GM23338 (cell line): ENCODE measurements at regions not wholly inside any gene's neighbourhood (a gene's known extent, or its start where the extent isn't known, plus 50 kb on each side); places are given as distances from the start of the nearest gene placed in this dataset.

Experiments used
- ATAC-seq: fragments of 200-7000 bp; cut with Tn5 transposase; 3 replicates; pipeline ENCODE4 v1.9.1; 2020
- DNase-seq: peaks from one replicate; pipeline ENCODE4 v3.0.0-alpha.2; 2015; ENCODE audit warnings: low spot score
- H2AFZ ChIP-seq: fragments of 200-600 bp; sonication (generic); 2 replicates; pipeline ENCODE4 v1.8.0; 2016; ENCODE audit warnings: antibody characterized with exemption, mild to moderate bottlenecking, moderate library complexity
- H3F3A ChIP-seq: fragments of 200-600 bp; sonication (generic); replicated peaks from 2 replicates; pipeline ENCODE4 v1.8.0; 2017; ENCODE audit warnings: antibody characterized with exemption, mixed run types, low read depth
- H3K27ac ChIP-seq: fragments of 200-600 bp; sonication (generic); 2 replicates; pipeline ENCODE4 v1.6.1; 2016; ENCODE audit warnings: low read depth
- H3K27me3 ChIP-seq: fragments of 200-600 bp; sonication (generic); 2 replicates; pipeline ENCODE4 v1.8.0; 2016; ENCODE audit warnings: mild to moderate bottlenecking, mixed run types, moderate library complexity; ENCODE audit not compliant: insufficient read depth
- H3K36me3 ChIP-seq: fragments of 200-600 bp; sonication (generic); 2 replicates; pipeline ENCODE4 v1.8.0; 2016; ENCODE audit warnings: mild to moderate bottlenecking; ENCODE audit not compliant: insufficient read depth
- H3K4me1 ChIP-seq: fragments of 200-600 bp; sonication (generic); 2 replicates; pipeline ENCODE4 v1.8.0; 2016; ENCODE audit warnings: mild to moderate bottlenecking, moderate library complexity; ENCODE audit not compliant: insufficient read depth
- H3K4me2 ChIP-seq: fragments of 200-600 bp; sonication (generic); 2 replicates; pipeline ENCODE4 v1.7.1; 2017; ENCODE audit warnings: mixed run types
- H3K4me3 ChIP-seq: fragments of 200-600 bp; sonication (generic); 2 replicates; pipeline ENCODE4 v1.6.1; 2016; ENCODE audit warnings: mixed run types
- H3K79me2 ChIP-seq: fragments of 200-600 bp; sonication (generic); replicated peaks from 2 replicates; pipeline ENCODE4 v1.8.0; 2017; ENCODE audit warnings: mild to moderate bottlenecking; ENCODE audit not compliant: insufficient read depth
- H3K9me2 ChIP-seq: fragments of 200-600 bp; sonication (generic); 2 replicates; pipeline ENCODE4 v1.8.0; 2017; ENCODE audit not compliant: insufficient read depth
- H4K20me1 ChIP-seq: fragments of 200-600 bp; sonication (generic); replicated peaks from 2 replicates; pipeline ENCODE4 v1.8.0; 2017; ENCODE audit warnings: mild to moderate bottlenecking; ENCODE audit not compliant: insufficient read depth
- H3K27ac Mint-ChIP-seq: 2 replicates; pipeline ENCODE4 v1.8.0; 2020; ENCODE audit warnings: inconsistent platforms, mild to moderate bottlenecking, moderate library complexity, mixed read lengths
- H3K27me3 Mint-ChIP-seq: 3 replicates; pipeline ENCODE4 v1.8.0; 2022; ENCODE audit warnings: low read depth, mild to moderate bottlenecking, moderate library complexity, mixed read lengths, inconsistent platforms; ENCODE audit not compliant: insufficient read depth, poor library complexity
- H3K36me3 Mint-ChIP-seq: 3 replicates; pipeline ENCODE4 v1.8.0; 2021; ENCODE audit warnings: low read depth, mild to moderate bottlenecking, inconsistent platforms, moderate library complexity, mixed read lengths
- H3K4me1 Mint-ChIP-seq: 3 replicates; pipeline ENCODE4 v1.8.0; 2020; ENCODE audit warnings: mild to moderate bottlenecking, inconsistent platforms, mixed read lengths
- H3K4me3 Mint-ChIP-seq: 3 replicates; pipeline ENCODE4 v1.8.0; 2021; ENCODE audit warnings: moderate library complexity, mild to moderate bottlenecking, inconsistent platforms, mixed read lengths
- H3K9me3 Mint-ChIP-seq: 3 replicates; pipeline ENCODE4 v1.8.0; 2020; ENCODE audit warnings: moderate library complexity, mild to moderate bottlenecking, inconsistent platforms, mixed read lengths
- CREB1 ChIP-seq: fragments of 250-450 bp; sonication (Bioruptor Pico); IDR thresholded peaks from 2 replicates; pipeline ENCODE4 v1.5.0; 2020; ENCODE audit warnings: low read depth, mild to moderate bottlenecking, moderate library complexity
- EZH2 ChIP-seq: fragments of 200-600 bp; sonication (generic); IDR thresholded peaks from one replicate; pipeline ENCODE4 v1.8.0; 2017; ENCODE audit warnings: antibody characterized with exemption, mild to moderate bottlenecking, low read depth; ENCODE audit not compliant: unreplicated experiment
- JUNB ChIP-seq: IDR thresholded peaks from one replicate; pipeline ENCODE4 v1.6.1; 2016; ENCODE audit warnings: antibody characterized with exemption; ENCODE audit not compliant: unreplicated experiment
- NANOG ChIP-seq: IDR thresholded peaks from 2 replicates; pipeline ENCODE4 v1.6.1; 2016; ENCODE audit warnings: antibody characterized with exemption, borderline replicate concordance
- POLR2AphosphoS5 ChIP-seq: IDR thresholded peaks from 2 replicates; pipeline ENCODE4 v1.6.1; 2016; ENCODE audit warnings: antibody characterized with exemption, low read depth
- ZNF114 ChIP-seq: fragments of 250-450 bp; sonication (Bioruptor Pico); IDR thresholded peaks from 2 replicates; pipeline ENCODE4 v1.5.0; 2020; ENCODE audit warnings: mild to moderate bottlenecking, moderate library complexity
- ZNF331 ChIP-seq: fragments of 250-450 bp; sonication (Bioruptor Pico); IDR thresholded peaks from 2 replicates; pipeline ENCODE4 v1.5.0; 2020; ENCODE audit warnings: low read depth, mild to moderate bottlenecking, moderate library complexity
- TF ChIP-seq, protein P1 (sequence below): IDR thresholded peaks from 2 replicates; pipeline ENCODE4 v1.6.1; 2016; ENCODE audit warnings: antibody characterized with exemption
- TF ChIP-seq, protein P2 (sequence below): IDR thresholded peaks from one replicate; pipeline ENCODE4 v1.6.1; 2018; ENCODE audit warnings: antibody characterized with exemption; ENCODE audit not compliant: unreplicated experiment
- TF ChIP-seq, protein P3 (sequence below), 2 experiments: fragments of 200-600 bp in 1 of 2; sonication (generic) in 1 of 2; conservative IDR thresholded peaks; 2 replicates each; pipeline versions ENCODE4 v1.5.1 to v1.6.1; 2016 to 2017; ENCODE audit warnings: antibody characterized with exemption in 2 of 2, low read depth in 2 of 2, mild to moderate bottlenecking in 2 of 2, moderate library complexity in 1 of 2

DNA sequence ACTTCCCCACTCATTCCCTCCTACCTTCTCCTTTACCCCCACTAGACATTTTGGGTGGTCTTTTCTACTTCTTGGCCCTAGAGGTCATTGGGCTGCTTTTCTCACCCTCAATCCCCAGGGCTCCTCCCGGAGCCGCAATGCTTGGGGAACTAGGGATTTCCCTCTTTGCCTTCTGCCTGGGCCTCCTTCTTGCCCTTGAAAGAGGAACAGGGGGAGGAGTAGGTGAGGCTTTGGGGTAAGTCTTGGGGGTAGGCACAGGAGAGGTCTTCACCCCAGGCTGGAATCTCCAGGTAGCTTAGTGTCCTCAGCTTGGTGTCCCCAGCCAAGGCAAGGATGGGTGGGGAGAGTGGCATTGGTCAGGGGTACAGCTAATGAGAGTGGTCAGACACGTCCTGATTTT lies 56.2 kb upstream of the EPS8L3 start:
- H3K4me1 Mint-ChIP-seq, result peaks cover 9% of the 10 kb centered on the region
- H3K27ac Mint-ChIP-seq, result no peak overlapping the region
- H3K27ac ChIP-seq, result no peak overlapping the region
- H2AFZ ChIP-seq, result no peak overlapping the region
- peaks cover 12% of the 10 kb centered on the region; the same call in 2 of the 3 replicates for H3K9me3 Mint-ChIP-seq
- H3K27me3 Mint-ChIP-seq, result peaks cover 4% of the 10 kb centered on the region
- no peaks in the 10 kb centered on the region for H3K79me2 ChIP-seq
- H3K27me3 ChIP-seq, result no peaks in the 10 kb centered on the region
- no peaks in the 10 kb centered on the region for H3K36me3 ChIP-seq
- no peak for DNase-seq
- H3K4me2 ChIP-seq, result no peak overlapping the region
- H3K4me3 Mint-ChIP-seq, result no peak overlapping the region
- no peaks in the 10 kb centered on the region for H4K20me1 ChIP-seq
- no peaks in the 10 kb centered on the region for H3F3A ChIP-seq
- no peaks in the 10 kb centered on the region for H3K9me2 ChIP-seq
- H3K4me1 ChIP-seq, result no peaks in the 10 kb centered on the region
- TF ChIP-seq, protein P1, sequence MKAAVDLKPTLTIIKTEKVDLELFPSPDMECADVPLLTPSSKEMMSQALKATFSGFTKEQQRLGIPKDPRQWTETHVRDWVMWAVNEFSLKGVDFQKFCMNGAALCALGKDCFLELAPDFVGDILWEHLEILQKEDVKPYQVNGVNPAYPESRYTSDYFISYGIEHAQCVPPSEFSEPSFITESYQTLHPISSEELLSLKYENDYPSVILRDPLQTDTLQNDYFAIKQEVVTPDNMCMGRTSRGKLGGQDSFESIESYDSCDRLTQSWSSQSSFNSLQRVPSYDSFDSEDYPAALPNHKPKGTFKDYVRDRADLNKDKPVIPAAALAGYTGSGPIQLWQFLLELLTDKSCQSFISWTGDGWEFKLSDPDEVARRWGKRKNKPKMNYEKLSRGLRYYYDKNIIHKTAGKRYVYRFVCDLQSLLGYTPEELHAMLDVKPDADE, result no peak
- TF ChIP-seq ZNF331 (CRISPR knock-in tag), result no peak
- TF ChIP-seq, protein P2, sequence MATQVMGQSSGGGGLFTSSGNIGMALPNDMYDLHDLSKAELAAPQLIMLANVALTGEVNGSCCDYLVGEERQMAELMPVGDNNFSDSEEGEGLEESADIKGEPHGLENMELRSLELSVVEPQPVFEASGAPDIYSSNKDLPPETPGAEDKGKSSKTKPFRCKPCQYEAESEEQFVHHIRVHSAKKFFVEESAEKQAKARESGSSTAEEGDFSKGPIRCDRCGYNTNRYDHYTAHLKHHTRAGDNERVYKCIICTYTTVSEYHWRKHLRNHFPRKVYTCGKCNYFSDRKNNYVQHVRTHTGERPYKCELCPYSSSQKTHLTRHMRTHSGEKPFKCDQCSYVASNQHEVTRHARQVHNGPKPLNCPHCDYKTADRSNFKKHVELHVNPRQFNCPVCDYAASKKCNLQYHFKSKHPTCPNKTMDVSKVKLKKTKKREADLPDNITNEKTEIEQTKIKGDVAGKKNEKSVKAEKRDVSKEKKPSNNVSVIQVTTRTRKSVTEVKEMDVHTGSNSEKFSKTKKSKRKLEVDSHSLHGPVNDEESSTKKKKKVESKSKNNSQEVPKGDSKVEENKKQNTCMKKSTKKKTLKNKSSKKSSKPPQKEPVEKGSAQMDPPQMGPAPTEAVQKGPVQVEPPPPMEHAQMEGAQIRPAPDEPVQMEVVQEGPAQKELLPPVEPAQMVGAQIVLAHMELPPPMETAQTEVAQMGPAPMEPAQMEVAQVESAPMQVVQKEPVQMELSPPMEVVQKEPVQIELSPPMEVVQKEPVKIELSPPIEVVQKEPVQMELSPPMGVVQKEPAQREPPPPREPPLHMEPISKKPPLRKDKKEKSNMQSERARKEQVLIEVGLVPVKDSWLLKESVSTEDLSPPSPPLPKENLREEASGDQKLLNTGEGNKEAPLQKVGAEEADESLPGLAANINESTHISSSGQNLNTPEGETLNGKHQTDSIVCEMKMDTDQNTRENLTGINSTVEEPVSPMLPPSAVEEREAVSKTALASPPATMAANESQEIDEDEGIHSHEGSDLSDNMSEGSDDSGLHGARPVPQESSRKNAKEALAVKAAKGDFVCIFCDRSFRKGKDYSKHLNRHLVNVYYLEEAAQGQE, result no peak
- no peak for TF ChIP-seq JUNB
- no peak for ATAC-seq
- peaks cover 9% of the 10 kb centered on the region; the same call in 2 of the 3 replicates for H3K36me3 Mint-ChIP-seq
- no peak overlapping the region for H3K4me3 ChIP-seq

DNA sequence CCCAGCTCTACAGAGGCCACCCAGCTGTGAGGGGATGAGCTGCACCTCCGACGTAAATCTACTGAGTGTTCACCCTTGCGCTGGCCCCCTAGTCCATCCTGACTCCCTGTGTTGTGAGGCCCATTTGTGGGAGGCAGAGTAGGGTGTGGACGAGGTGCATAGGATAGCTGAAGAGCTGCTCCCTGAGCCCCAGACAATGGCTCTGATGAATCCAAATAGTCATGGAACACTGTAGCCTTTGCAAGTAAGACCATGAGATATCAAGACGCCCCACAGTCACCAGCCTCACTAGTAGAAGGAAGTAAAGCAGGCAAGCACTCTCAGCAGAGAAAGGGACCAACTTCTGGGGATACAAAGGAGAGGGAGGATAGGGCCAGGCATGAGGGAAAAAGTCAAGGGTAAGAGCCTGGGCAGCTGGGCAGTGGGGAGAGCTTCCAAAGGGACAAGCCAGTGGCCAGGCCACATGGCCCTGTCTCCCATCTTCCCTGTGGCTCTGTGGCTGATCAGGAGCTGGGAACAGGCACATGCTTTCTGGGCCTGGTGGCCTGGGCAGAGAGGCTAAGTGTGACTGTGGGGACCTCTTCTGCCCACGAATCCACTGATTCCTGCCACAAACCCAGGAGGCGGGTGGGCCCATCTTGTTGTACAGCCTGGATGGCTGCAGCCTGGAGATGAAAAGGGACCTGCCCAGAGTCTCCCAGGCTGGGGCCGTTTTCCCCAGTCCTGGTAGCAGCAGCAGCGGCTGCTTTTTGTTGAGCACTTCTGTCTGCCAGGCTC lies 55.5 kb upstream of the EPS8L3 start:
- Histone ChIP-seq H3K4me3 (no peak overlapping the region), H4K20me1 (no peaks in the 10 kb centered on the region), H3F3A (no peaks in the 10 kb centered on the region), H3K4me1 (no peaks in the 10 kb centered on the region), H3K79me2 (no peaks in the 10 kb centered on the region), H3K9me2 (no peaks in the 10 kb centered on the region), H2AFZ (no peak overlapping the region), H3K27ac (no peak overlapping the region), H3K36me3 (no peaks in the 10 kb centered on the region), H3K27me3 (no peaks in the 10 kb centered on the region), H3K4me2 (no peak overlapping the region)
- DNase-seq, result no peak
- Mint-ChIP-seq H3K9me3 (peaks cover 13% of the 10 kb centered on the region; the same call in 2 of the 3 replicates), H3K27ac (peak overlapping the region; percentile 3; the same call in 1 of the 2 replicates), H3K4me3 (no peak overlapping the region), H3K36me3 (peaks cover 9% of the 10 kb centered on the region; the same call in 2 of the 3 replicates), H3K4me1 (peaks cover 6% of the 10 kb centered on the region), H3K27me3 (peaks cover 4% of the 10 kb centered on the region)
- ATAC-seq, result no peak
- TF ChIP-seq CREB1 (CRISPR knock-in tag) (no peak), NANOG (no peak), EZH2 (no peak), POLR2AphosphoS5 (no peak), ZNF114 (CRISPR knock-in tag) (no peak)
- TF ChIP-seq, protein P2, result no peak
- TF ChIP-seq, protein P1, result no peak
- TF ChIP-seq, protein P3, sequence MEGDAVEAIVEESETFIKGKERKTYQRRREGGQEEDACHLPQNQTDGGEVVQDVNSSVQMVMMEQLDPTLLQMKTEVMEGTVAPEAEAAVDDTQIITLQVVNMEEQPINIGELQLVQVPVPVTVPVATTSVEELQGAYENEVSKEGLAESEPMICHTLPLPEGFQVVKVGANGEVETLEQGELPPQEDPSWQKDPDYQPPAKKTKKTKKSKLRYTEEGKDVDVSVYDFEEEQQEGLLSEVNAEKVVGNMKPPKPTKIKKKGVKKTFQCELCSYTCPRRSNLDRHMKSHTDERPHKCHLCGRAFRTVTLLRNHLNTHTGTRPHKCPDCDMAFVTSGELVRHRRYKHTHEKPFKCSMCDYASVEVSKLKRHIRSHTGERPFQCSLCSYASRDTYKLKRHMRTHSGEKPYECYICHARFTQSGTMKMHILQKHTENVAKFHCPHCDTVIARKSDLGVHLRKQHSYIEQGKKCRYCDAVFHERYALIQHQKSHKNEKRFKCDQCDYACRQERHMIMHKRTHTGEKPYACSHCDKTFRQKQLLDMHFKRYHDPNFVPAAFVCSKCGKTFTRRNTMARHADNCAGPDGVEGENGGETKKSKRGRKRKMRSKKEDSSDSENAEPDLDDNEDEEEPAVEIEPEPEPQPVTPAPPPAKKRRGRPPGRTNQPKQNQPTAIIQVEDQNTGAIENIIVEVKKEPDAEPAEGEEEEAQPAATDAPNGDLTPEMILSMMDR (conservative IDR thresholded peaks at IDR 0.05; ENCODE audit: low read depth in 2 of 2), result no peak
